Stomach (tissue), 4 donors: ENCODE measurements at regions not wholly inside any gene's neighbourhood (a gene's known extent, or its start where the extent isn't known, plus 50 kb on each side); places are given as distances from the start of the nearest gene placed in this dataset.

Experiments
- CTCF ChIP-seq, 7 experiments: fragments of 450-650 bp in 4 of 7; fragments of 200-600 bp in 3 of 7; sonication (generic) in 3 of 7; IDR thresholded peaks; one replicate each; pipeline ENCODE4 v1.5.1; 2016 to 2019; ENCODE audit warnings: antibody characterized with exemption in 7 of 7, control low read depth in 2 of 7, mild to moderate bottlenecking in 1 of 7
- EP300 ChIP-seq: sonication (generic); formaldehyde crosslinking; IDR thresholded peaks from one replicate; pipeline ENCODE4 v1.6.1; 2017; ENCODE audit warnings: antibody characterized with exemption
- POLR2A ChIP-seq, 4 donors: fragments of 450-650 bp; IDR thresholded peaks; one replicate each; pipeline ENCODE4 v1.6.1; 2016; ENCODE audit warnings: antibody characterized with exemption in 4 of 4, control low read depth in 2 of 4, mild to moderate bottlenecking in 1 of 4, moderate library complexity in 1 of 4
- POLR2AphosphoS5 ChIP-seq, 3 donors: sonication (generic); formaldehyde crosslinking; IDR thresholded peaks; one replicate each; pipeline ENCODE4 v1.6.1; 2016; ENCODE audit warnings: antibody characterized with exemption in 3 of 3

GRCh38 chr9:105191508-105192121 lies 52.8 kb upstream of the SLC44A1 start:
- no peak for TF ChIP-seq POLR2A (IDR thresholded peaks at IDR 0.05)
- no peak for TF ChIP-seq CTCF (IDR thresholded peaks at IDR 0.05)
- no peak for TF ChIP-seq POLR2AphosphoS5 (IDR thresholded peaks at IDR 0.05)
- TF ChIP-seq EP300, result no peak
